ENCODE measurements at regions not wholly inside any gene's neighbourhood (a gene's known extent, or its start where the extent isn't known, plus 50 kb on each side); places are given as distances from the start of the nearest gene placed in this dataset.

DNA sequence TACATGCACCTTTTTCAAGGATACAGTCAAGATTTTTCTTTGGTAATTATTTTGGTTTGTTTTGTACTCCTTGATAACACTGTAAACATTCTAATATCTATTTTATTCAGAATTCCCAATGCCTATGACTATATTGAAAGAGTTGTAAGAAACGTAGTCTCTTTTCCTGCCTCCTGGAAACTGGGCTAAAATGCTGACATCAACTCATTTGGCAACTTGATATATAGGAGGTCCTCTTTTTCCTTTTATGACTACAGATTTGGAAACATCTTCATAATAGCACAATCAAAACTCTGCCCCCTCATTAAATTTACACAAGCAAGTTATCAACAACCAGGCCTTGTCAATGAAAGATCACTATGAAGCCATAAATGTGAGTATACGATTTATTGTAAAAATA, 422.3 kb upstream of the PCDH15 start:
- ChIA-PET CTCF (ENCODE audit: partially characterized antibody) (no interaction called here), POLR2A (ENCODE audit: partially characterized antibody) (no interaction called here)
- no peak for DNase-seq (ENCODE audit: low read depth in 1 of 2, low spot score in 2 of 2)
- no peak overlapping the region for H3K23ac ChIP-seq (ENCODE audit: insufficient read length)
- no peaks in the 10 kb centered on the region for H3K9me3 ChIP-seq (ENCODE audit: insufficient read depth in 2 of 2, low read depth in 1 of 2, low read length in 1 of 2)
- no peak overlapping the region for H4K5ac ChIP-seq (ENCODE audit: insufficient read length, low read depth, low read length)
- H2AK5ac ChIP-seq (ENCODE audit: low read depth, low read length) = no peak overlapping the region
- no peaks in the 10 kb centered on the region; the same call in 1 of the 2 replicates for H3K23me2 ChIP-seq (ENCODE audit: low read depth, low read length)
- no peak overlapping the region for H2BK5ac ChIP-seq (ENCODE audit: low read depth, low read length)
- no peaks in the 10 kb centered on the region for H3K79me2 ChIP-seq (ENCODE audit: control insufficient read depth in 1 of 2, insufficient read depth in 2 of 2, low read length in 2 of 2)
- H2AFZ ChIP-seq (ENCODE audit: low read length) = no peak overlapping the region
- WGBS, 2 experiments (ENCODE audit: extremely low coverage in 1 of 2, insufficient coverage in 1 of 2, insufficient read length in 1 of 2, insufficient replicate concordance in 2 of 2, low coverage in 1 of 2, low lambda C conversion rate in 2 of 2, missing lambda C conversion rate in 1 of 2) = 95% methylated on average over 2 of the region's 2 CpGs; no CpG with 5 or more reads in 1 of the 2 experiments
- H3K4me2 ChIP-seq (ENCODE audit: insufficient read depth in 1 of 2, low read depth in 2 of 2, low read length in 2 of 2) = no peak overlapping the region
- no peak overlapping the region for H2BK15ac ChIP-seq (ENCODE audit: low read length)
- no peak overlapping the region for H3K56ac ChIP-seq (replicated peaks; ENCODE audit: insufficient read length, low read depth, low read length)
- no peak overlapping the region for H3K4ac ChIP-seq (replicated peaks; ENCODE audit: insufficient read length, low read depth, low read length)
- no peaks in the 10 kb centered on the region for H3K4me1 ChIP-seq (replicated peaks in 1 of 4; ENCODE audit: control insufficient read depth in 3 of 4, insufficient read depth in 4 of 4, low read length in 3 of 4)
- no peaks in the 10 kb centered on the region for H4K20me1 ChIP-seq (replicated peaks in 1 of 2; ENCODE audit: control insufficient read depth in 1 of 2, insufficient read depth in 2 of 2, low read length in 2 of 2)
- H2BK20ac ChIP-seq (ENCODE audit: low read length) = no peak overlapping the region
- FAIRE-seq = no peak
- H3K27ac ChIP-seq (ENCODE audit: low read depth, low read length) = no peak overlapping the region
- H3K18ac ChIP-seq (ENCODE audit: extremely low read depth, low read length) = no peak overlapping the region
- no peak overlapping the region for H2BK12ac ChIP-seq (ENCODE audit: low read depth, low read length)
- H4K8ac ChIP-seq (ENCODE audit: extremely low read depth, insufficient read depth, low read length) = no peak overlapping the region
- no peaks in the 10 kb centered on the region for H3K27me3 ChIP-seq (replicated peaks in 1 of 4; ENCODE audit: control insufficient read depth in 3 of 4, extremely low read depth in 1 of 4, insufficient read depth in 3 of 4, low read length in 3 of 4)
- no peak overlapping the region for H3K9ac ChIP-seq (replicated peaks in 1 of 4; ENCODE audit: extremely low read depth in 1 of 4, low read depth in 3 of 4, low read length in 3 of 4)
- H3K79me1 ChIP-seq (ENCODE audit: low read depth, low read length) = no peaks in the 10 kb centered on the region
- H2BK120ac ChIP-seq (replicated peaks; ENCODE audit: low read depth, low read length) = no peak overlapping the region
- no peak overlapping the region for H4K91ac ChIP-seq (replicated peaks; ENCODE audit: insufficient read length, low read length)
- no peak overlapping the region for H3K4me3 ChIP-seq (ENCODE audit: extremely low read depth in 1 of 4, insufficient read depth in 2 of 4, low read depth in 3 of 4, low read length in 4 of 4)
- H3K36me3 ChIP-seq (ENCODE audit: control insufficient read depth in 2 of 4, insufficient read depth in 4 of 4, low read length in 3 of 4) = no peaks in the 10 kb centered on the region
- no peak overlapping the region for H3K14ac ChIP-seq (ENCODE audit: insufficient read length)
- TF ChIP-seq FOSL1 (IDR thresholded peaks at IDR 0.05; ENCODE audit: insufficient read depth, low read depth, low read length) (no peak), TEAD4 (IDR thresholded peaks at IDR 0.05; ENCODE audit: low read depth, low read length) (no peak)

All from H1 (cell line).